HL-60 (cell line): ENCODE measurements at regions not wholly inside any gene's neighbourhood (a gene's known extent, or its start where the extent isn't known, plus 50 kb on each side); places are given as distances from the start of the nearest gene placed in this dataset.

Source experiments
- CTCF ChIP-seq: IDR thresholded peaks from one replicate; pipeline ENCODE4 v1.5.1; 2011; ENCODE audit warnings: low read length, control low read depth, inconsistent platforms; ENCODE audit not compliant: insufficient read depth
- GABPA ChIP-seq: IDR thresholded peaks from 2 replicates; pipeline ENCODE4 v1.6.1; 2012; ENCODE audit warnings: low read depth
- POLR2AphosphoS5 ChIP-seq: IDR thresholded peaks from 2 replicates; pipeline ENCODE4 v1.6.1; 2012; ENCODE audit warnings: low read depth

GRCh38 chr12:11963841-11964471 is 106.8 kb upstream of the BCL2L14 start:
- TF ChIP-seq CTCF, result no peak
- no peak for TF ChIP-seq POLR2AphosphoS5
- TF ChIP-seq GABPA, result no peak
